ENCODE measurements at regions not wholly inside any gene's neighbourhood (a gene's known extent, or its start where the extent isn't known, plus 50 kb on each side); places are given as distances from the start of the nearest gene placed in this dataset.

- TF ChIP-seq CTCF (IDR thresholded peaks at IDR 0.05; ENCODE audit: low read depth, low read length) (no peak), EZH2phosphoT487 (IDR thresholded peaks at IDR 0.05; ENCODE audit: low read depth) (no peak)
These were observed 749.1 kb upstream of the GRIA3 start for GRCh38 chrX:122434942-122435341.
